HL-60 (cell line): ENCODE measurements at regions not wholly inside any gene's neighbourhood (a gene's known extent, or its start where the extent isn't known, plus 50 kb on each side); places are given as distances from the start of the nearest gene placed in this dataset.
"Not testable (repeated sequence)": the region's sequence is repeated elsewhere in the genome, so short reads cannot be mapped to it uniquely, and the experiment has no call there.

Source experiments
- DNase-seq, 2 experiments: peaks; one replicate each; pipeline ENCODE4 v3.0.0-alpha.2; 2010 to 2020; ENCODE audit warnings: low read depth in 1 of 2, low spot score in 1 of 2
- H3K27ac ChIP-seq: fragments of 250-450 bp; sonication (Bioruptor Pico); replicated peaks from 2 replicates; pipeline ENCODE4 v1.5.1; 2020; ENCODE audit warnings: mild to moderate bottlenecking, moderate library complexity
- H3K27me3 ChIP-seq: fragments of 250-450 bp; sonication (Bioruptor Pico); 2 replicates; pipeline ENCODE4 v1.5.1; 2021; ENCODE audit warnings: mild to moderate bottlenecking, moderate library complexity; ENCODE audit not compliant: insufficient read depth, poor library complexity, severe bottlenecking
- H3K4me3 ChIP-seq: replicated peaks from 2 replicates; pipeline ENCODE4 v1.5.1; 2011; ENCODE audit warnings: mild to moderate bottlenecking, control low read depth, low read length; ENCODE audit not compliant: insufficient read depth
- GABPA ChIP-seq: IDR thresholded peaks from 2 replicates; pipeline ENCODE4 v1.6.1; 2012; ENCODE audit warnings: low read depth
- POLR2AphosphoS5 ChIP-seq: IDR thresholded peaks from 2 replicates; pipeline ENCODE4 v1.6.1; 2012; ENCODE audit warnings: low read depth
- SPI1 ChIP-seq: IDR thresholded peaks from 2 replicates; pipeline ENCODE4 v1.6.1; 2012; ENCODE audit warnings: low read depth, mild to moderate bottlenecking, borderline replicate concordance
- TF ChIP-seq, protein P1 (sequence below): IDR thresholded peaks from 2 replicates; pipeline ENCODE4 v1.6.1; 2012; ENCODE audit warnings: low read depth; ENCODE audit not compliant: insufficient replicate concordance
- TF ChIP-seq, protein P2 (sequence below): IDR thresholded peaks from one replicate; pipeline ENCODE4 v1.5.1; 2011; ENCODE audit warnings: low read length, control low read depth, inconsistent platforms; ENCODE audit not compliant: insufficient read depth

DNA sequence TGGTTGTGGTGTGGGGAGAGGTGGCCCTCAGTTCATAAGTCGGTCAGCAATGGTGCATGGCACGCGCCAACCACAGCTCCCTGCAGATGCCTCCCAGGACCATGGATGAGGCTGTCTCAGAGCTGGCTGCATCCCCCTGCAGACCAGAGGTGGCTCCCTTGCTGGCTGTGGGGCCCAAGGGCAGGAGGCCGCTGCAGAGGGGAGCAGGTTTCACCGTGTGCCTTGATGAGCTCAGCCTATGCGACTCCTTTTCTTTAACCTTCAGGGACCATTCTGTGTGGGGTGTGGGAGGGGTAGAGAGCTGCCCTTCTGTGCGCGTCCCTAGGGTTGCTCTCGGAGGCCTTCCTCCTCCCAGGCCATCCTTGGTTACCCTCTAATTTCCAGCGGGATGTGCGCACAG is 152.4 kb downstream of the ACTR3B start:
- Histone ChIP-seq H3K27ac (no peak overlapping the region), H3K4me3 (no peak overlapping the region), H3K27me3 (no peaks in the 10 kb centered on the region)
- TF ChIP-seq GABPA: no peak
- DNase-seq: no peak

DNA sequence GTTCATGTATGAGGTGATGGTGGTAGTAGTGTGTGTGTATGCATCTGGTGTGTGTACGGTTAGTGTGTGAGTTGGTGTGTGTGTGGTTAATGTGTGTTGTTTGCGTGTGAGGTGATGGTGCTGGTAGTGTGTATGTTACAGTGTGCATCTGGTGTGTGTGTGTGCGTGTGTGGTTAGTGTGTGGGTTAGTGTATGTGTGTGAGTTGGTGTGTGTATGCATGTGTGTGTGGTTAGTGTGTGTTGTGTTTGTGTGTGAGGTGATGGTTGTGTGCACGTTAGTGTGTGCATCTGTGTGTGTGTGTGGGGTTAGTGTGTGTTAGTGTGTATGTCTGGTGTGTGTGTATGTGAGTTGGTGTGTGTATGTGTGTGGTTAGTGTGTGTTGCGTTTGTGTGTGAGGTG is 153.0 kb downstream of the ACTR3B start:
- Histone ChIP-seq H3K27ac (no peak overlapping the region), H3K27me3 (no peaks in the 10 kb centered on the region)
- TF ChIP-seq, protein P1, sequence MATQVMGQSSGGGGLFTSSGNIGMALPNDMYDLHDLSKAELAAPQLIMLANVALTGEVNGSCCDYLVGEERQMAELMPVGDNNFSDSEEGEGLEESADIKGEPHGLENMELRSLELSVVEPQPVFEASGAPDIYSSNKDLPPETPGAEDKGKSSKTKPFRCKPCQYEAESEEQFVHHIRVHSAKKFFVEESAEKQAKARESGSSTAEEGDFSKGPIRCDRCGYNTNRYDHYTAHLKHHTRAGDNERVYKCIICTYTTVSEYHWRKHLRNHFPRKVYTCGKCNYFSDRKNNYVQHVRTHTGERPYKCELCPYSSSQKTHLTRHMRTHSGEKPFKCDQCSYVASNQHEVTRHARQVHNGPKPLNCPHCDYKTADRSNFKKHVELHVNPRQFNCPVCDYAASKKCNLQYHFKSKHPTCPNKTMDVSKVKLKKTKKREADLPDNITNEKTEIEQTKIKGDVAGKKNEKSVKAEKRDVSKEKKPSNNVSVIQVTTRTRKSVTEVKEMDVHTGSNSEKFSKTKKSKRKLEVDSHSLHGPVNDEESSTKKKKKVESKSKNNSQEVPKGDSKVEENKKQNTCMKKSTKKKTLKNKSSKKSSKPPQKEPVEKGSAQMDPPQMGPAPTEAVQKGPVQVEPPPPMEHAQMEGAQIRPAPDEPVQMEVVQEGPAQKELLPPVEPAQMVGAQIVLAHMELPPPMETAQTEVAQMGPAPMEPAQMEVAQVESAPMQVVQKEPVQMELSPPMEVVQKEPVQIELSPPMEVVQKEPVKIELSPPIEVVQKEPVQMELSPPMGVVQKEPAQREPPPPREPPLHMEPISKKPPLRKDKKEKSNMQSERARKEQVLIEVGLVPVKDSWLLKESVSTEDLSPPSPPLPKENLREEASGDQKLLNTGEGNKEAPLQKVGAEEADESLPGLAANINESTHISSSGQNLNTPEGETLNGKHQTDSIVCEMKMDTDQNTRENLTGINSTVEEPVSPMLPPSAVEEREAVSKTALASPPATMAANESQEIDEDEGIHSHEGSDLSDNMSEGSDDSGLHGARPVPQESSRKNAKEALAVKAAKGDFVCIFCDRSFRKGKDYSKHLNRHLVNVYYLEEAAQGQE: no peak
- TF ChIP-seq, protein P2, sequence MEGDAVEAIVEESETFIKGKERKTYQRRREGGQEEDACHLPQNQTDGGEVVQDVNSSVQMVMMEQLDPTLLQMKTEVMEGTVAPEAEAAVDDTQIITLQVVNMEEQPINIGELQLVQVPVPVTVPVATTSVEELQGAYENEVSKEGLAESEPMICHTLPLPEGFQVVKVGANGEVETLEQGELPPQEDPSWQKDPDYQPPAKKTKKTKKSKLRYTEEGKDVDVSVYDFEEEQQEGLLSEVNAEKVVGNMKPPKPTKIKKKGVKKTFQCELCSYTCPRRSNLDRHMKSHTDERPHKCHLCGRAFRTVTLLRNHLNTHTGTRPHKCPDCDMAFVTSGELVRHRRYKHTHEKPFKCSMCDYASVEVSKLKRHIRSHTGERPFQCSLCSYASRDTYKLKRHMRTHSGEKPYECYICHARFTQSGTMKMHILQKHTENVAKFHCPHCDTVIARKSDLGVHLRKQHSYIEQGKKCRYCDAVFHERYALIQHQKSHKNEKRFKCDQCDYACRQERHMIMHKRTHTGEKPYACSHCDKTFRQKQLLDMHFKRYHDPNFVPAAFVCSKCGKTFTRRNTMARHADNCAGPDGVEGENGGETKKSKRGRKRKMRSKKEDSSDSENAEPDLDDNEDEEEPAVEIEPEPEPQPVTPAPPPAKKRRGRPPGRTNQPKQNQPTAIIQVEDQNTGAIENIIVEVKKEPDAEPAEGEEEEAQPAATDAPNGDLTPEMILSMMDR: no peak
- TF ChIP-seq GABPA (no peak), POLR2AphosphoS5 (no peak), SPI1 (no peak)

DNA sequence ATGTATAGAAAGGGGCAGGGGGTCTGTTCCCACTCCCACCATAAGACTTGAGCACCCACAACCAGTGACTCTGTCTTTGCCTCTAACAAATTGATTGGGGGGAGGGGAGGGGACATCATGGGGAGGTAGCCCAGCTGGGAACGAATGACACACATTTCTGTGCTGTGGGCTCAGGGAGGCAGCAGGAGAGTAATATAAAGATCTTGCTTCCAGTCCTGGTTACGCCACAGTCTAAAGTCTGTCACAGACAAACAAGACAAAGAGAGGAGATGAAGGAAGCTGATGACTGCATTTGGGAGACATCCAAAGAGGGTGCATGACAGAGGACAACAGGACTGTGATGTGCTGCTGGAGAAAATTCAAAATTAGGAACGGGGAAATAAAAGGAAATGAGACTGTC is 153.9 kb downstream of the ACTR3B start:
- H3K4me3 ChIP-seq: no peak overlapping the region
- TF ChIP-seq POLR2AphosphoS5 (no peak), SPI1 (no peak), GABPA (no peak)
- TF ChIP-seq, protein P2: no peak
- TF ChIP-seq, protein P1: no peak
- H3K27ac ChIP-seq: no peak overlapping the region
- DNase-seq: no peak
- no peaks in the 10 kb centered on the region for H3K27me3 ChIP-seq

More for the DNA sequence above, 153.0 kb downstream of the ACTR3B start:
- H3K4me3 ChIP-seq: no peak overlapping the region
- no peak for DNase-seq

DNA sequence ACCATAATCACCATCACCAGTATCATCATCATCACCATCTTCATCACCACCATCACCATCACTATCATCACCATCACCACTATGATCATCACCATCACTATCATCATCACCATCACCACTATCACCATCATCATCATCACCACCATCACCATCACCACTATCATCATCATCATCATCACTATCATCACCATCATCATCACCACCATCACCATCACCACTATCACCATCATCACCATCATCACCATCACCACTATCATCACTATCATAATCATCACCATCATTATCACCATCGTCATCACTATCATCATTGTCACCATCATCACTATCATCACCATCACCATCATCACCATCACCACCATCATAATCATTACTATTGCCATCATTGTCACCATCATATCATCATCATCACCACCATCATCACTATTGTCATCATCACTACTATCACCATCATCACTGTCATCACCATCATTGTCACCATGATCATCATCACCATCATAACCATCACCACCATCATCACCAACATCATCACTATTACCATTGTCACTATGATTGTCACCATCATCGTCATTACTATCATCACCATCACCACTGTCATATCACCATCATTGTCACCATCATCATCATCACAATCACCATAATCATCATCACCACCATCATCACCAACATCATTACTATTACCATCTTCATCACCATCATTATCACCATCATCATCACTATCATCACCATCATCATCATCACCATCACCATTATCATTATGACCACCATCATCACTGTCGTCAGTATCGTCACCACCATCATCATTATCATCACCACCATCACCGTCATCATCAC is 154.7 kb downstream of the ACTR3B start:
- DNase-seq: no peak
- no peak overlapping the region for H3K4me3 ChIP-seq
- no peak for TF ChIP-seq POLR2AphosphoS5
- TF ChIP-seq, protein P2: no peak
- no peak for TF ChIP-seq SPI1

DNA sequence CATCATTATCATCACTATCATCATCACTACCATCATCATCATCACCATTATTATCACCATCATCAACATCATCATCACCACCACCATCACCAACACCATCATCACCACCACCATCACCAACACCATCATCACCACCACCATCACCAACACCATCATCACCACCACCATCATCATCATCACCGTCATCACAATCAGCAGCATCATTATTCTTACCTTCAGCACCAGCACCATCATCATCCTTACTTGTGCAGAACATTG is 155.2 kb downstream of the ACTR3B start:
- H3K27ac ChIP-seq, DNase-seq, H3K4me3 ChIP-seq, H3K27me3 ChIP-seq: not testable (repeated sequence)

More for the DNA sequence above, 154.7 kb downstream of the ACTR3B start:
- no peak overlapping the region for H3K27ac ChIP-seq
- no peaks in the 10 kb centered on the region for H3K27me3 ChIP-seq
